GM19438 (cell line): ENCODE measurements at regions not wholly inside any gene's neighbourhood (a gene's known extent, or its start where the extent isn't known, plus 50 kb on each side); places are given as distances from the start of the nearest gene placed in this dataset.
"Not testable (repeated sequence)": the region's sequence is repeated elsewhere in the genome, so short reads cannot be mapped to it uniquely, and the experiment has no call there.

Experiments
- ATAC-seq: cut with Tn5 transposase; IDR thresholded peaks from one replicate; pipeline ENCODE4 v1.9.1; 2021; ENCODE audit warnings: low read depth; ENCODE audit not compliant: unreplicated experiment

DNA sequence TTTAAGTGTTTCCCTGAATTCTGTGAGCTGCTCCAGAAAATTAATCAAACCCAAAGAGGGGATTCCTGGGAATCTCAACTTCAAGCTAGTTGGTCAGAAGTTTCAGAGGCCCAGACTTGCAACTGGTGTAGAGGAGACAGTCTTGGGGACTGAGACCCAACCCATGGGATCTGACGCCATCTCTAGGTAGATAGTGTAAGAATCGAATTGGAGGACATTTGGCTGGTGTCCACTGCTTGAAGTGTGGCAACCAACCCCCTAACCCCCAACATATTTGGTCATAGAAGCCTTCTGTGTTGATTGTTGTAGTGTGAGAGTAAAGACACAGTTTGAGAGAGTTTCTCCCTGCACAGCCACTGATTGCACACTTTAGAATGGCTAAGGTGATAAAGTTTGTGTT, 103.5 kb upstream of the CARMIL1 start:
- no peak for ATAC-seq

DNA sequence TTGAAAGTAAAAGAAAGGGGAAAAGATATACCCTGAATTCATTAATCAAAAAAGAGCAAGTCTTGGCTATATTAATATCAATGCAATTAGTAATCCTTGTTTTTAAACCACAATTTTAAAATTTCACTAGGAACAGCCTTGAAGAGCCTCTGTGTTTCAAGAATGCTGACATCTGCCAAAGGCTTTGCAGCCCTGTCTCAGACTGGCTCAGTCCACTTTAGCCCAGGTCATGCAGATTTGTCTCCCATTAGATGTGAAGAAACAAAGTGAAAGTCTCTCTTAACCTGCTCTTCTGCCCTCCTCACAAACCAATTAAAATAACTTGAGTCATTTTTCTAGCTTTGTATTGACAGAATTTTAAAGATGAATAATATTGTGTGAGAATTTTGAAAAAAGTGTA, 102.7 kb upstream of the CARMIL1 start:
- no peak for ATAC-seq

DNA sequence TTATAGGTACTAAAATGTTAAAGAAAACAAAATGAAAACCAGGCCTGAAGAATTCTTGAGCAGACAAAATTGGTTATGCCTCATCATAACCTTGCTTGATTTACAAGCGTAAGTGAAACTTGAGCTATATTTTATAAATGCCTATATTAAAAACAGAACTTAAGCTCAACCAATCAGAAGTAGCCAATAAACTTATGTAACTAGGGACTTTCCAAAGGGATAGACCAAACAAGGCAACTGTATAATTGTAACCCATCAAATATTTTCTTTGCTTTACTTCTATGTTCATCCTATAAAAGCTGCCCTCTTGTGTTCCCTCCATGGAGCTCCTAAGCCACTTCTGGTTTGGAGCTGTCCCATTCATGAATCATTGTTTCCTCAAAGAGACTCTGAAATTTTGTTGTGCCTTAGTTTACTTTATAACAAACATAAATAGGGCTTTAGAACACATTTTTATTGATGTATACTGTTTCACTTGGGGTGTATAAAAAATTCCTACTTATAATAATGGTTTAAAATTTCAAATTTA, 101.6 kb upstream of the CARMIL1 start:
- ATAC-seq: no peak

DNA sequence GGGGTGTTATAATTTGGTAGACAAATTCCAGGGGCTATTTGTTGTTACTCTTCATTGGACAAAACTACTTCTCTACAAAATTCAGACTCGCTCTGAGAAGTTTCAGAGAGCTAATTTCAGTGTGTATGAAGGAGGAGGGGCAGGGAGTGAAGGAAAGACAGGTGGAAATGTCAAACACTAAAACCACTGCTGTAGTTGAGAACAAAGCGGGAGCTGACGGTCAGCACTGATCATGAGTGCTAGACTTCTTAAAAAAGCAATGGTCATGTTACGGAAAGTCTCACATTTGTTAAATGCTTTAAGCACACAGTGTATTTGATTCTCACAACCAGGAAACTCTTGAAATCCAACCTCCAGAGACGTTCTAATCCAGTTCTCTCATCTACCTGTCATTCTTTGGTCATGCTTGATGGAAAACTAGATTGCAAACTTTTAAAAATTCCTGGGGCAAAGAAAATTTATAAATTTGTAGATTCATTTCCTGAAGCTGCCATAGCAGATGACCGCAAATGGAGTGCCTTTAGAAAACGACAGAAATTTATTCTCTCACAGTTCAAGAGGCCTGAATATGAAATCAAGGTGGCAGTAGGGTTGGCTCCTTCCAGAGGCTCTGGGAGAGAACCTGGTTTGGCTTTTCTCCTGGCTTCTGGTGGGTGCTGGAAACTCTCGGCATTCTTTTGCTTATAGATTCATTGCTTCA, 100.7 kb upstream of the CARMIL1 start:
- no peak for ATAC-seq

DNA sequence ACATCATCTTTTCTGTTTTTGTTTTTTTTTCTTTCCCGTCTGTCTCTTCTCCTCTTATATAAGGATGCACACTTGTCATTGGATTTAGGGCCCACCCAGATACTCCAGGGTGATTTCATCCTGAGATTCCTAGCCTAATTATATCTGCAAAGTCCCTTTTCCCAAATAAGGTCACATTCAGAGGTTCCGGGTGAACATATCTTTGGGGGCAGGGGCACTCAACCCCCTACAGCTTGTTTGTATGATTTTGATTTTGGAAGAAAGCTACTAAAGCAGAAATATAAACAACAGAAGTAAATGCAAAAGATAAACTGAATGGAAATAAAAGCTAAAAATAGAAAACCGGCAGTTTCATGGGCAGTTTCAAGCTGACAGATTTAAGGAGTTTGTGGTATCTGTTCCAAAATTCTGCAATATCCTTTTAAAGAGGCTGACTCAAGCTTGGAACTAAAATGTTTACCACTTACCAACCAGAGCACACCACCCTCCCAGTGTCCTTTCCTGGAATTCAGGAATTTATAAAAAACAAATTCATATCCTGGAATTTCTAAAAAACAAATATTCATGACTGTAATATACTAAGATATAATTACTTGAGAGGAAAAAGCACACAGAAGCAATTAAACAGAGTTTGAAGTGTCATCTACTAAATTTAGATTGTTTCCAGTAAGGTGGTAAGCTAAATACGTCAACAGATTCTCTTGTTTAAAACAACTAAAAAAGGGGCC, 100.0 kb upstream of the CARMIL1 start:
- ATAC-seq: no peak

DNA sequence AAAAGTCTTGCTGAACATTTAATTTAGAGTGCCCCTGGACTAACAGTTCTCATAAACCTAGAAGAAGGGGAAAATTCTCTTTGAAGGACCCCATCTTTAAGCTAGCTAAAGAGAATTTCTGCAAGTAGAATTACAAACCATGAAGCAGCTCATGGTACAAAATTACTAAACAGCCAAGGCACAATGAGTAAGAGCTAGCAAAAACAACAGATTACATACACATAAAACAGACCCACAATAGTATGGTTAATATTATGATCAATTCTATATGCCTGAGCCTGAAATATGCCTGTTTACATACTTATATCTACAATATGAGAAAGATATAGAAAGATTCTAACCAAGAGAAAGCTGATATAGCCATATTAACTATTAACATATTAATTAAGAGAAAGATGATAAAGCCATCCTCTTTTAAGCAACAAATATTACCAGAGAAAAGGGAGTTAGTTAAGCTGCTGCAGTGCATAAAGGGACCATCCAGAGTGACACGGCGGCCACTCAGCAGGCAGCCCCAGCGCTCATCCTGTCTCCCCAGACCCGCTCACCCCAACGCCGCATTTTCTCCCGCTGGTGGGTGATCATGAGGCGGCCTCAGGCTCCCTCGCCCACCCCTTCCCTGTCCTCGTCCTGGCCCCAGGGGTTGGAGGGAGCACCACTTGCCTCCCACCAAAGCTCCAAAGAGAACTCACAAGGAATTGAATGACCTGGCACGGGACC, 98.4 kb upstream of the CARMIL1 start:
- ATAC-seq: no peak

DNA sequence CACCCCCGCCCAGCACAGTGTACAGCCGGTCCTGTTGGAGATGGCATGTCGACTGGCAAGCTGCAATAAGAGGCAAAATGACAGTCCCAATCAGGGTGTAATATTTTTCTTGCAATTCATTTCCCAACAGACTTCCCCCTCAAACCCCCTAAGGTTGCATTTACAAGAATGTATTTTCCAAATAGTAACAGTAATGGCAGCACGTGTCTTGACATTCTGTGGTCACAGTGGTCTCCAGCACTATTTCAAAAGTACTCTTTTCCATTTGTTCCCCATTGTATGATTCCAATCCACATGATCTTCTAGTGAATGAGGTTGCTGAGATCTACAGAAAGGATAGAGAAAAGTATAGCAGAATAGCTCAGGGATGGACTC, 97.8 kb upstream of the CARMIL1 start:
- no peak for ATAC-seq

DNA sequence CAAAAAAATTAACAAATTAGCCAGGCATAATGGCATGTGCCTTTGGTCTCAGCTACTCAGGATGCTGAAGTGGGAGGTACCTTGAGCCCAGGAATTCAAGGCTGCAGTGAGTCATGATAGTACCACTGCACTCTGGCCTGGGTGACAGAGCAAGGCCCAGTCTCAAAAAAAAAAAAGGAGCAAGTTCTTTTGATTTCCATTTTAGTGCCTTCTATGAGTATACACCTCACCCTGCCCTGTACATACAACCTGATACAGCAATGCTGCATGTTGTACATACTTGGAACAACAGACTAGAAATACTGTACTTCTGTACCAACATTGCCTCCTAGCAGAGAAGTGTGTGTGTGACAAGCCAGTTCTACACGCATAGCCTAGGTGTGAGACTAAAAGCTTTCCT, 97.3 kb upstream of the CARMIL1 start:
- no peak for ATAC-seq

DNA sequence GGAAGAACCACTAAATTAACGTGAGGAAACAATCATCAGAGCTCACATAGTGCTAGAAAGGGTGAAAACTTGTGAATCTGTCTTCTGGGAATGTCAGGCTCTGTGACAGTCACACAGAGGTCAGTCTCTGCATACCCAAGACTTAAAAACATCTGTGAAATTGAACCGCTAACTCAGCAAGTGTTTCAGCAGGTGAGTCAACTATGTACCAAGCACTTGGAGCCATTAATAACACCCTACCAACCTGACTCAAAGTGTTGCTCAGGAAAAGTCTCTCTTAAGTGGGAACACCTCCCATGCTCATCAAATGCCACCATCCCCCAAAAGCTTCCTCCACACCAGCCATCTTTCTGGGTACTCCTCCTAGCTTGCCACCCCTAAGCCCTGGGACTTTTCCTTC, 92.3 kb upstream of the CARMIL1 start:
- ATAC-seq: no peak

DNA sequence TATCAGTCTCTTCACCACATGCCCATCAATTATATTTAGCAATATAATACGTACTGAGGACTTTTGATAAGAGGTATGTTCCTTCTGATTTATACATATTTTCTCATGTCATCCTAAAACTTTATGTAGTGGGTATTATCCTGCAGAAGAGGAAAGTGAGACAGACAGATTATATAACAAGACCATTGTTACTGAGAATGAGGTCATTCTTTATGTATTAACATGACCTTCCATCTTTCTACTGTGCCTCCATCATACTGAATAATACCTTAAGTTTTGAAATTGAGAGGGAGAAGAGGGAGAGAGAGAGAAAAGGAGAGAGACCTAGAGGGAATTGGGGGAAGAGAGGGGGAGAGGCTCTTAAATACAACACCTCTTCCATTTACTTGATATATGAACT, 90.9 kb upstream of the CARMIL1 start:
- ATAC-seq: no peak

DNA sequence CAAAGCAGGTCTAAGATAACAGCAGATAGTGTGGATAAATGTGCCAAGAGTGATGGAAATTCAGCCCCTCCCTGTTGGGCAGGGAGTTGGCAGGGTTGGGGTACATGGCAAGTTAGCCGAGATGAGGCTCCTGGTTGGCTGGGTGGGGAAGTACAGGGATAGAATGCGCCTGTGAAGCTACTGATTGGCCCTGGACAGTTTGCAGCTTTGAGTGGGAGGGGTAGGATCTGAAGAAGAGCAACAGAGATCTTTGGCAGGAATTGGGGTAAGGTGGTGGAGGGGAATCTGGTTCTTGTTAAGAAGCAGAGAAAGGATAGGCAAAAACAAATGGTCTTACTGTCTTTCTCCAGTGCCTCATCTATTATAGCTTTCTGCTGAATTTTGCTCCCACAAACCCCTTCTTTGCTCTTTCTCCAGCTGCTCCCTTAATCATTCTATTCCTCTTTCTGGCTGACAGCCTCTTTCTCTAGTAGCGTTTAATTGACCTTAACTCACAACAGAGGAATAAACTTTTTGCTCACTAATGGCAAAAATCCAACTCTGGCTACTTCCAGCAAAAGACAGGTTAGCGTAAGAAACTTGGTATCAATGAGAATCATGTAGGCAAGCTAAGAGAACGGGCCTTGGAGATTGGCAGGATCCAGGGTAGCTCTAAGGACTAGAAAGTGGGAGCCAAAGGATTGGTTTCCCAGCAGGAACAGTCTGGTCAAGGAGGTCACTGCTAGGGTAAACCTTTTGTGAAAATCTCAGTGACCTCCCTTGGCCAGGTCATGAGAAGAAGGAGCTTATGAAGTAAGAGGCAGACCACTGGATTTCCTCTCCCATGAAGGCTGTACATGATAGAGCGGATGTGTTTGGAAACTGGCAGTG, 86.3 kb upstream of the CARMIL1 start:
- ATAC-seq: no peak

DNA sequence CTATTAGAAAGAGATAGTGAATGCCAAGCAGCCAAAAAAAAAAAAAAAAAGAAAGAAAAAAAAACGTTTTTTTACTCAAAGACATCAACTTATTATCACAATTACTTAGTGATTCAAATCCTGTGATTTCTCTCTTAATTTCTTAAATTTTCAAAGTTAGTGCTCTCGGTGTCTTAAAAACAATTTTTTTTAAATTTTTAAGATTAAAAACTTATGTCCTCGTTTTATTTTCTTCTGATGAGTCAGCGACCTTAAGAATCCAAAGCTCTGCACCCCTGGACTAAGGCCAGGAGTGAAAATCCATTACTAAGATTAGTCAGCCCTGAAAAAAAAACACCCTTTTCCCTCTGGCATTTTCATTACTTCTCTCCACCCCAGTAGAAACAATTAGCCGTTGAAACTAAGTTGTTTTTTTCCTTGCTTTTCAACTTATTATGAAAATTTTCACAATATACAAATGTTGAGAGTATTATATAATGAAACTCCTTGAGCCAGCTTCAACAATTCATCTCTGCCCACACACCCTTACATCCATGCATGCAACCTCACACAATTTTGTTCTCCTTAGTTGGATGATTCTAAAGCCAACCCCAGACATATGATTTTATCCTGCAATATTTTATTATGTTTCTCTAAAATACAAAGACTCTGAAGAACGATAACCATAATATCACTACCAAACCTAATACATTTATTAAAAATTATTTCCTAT, 85.6 kb upstream of the CARMIL1 start:
- no peak for ATAC-seq

DNA sequence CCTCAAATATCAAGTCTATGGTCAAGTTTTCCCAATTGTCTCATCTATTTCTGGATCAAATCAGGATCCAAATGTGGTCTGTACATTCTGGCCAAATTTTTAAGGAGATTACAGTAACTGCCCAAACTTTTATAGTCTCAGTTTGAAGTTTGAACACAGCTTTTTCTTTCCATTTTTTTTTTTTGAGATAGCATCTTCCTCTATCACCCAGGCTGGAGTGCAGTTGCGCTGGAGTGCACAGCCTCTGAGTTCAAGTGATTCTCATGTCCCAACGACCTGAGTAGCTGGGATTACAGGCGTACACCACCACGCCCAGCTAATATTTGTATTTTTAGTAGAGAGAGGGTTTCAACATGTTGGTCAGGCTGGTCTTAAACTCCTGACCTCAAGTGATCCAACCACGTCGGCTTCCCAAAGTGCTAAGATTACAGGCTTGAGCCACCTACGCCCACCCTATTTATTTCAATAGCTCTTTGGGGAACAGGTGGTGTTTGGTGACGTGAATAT, 84.9 kb upstream of the CARMIL1 start:
- no peak for ATAC-seq

DNA sequence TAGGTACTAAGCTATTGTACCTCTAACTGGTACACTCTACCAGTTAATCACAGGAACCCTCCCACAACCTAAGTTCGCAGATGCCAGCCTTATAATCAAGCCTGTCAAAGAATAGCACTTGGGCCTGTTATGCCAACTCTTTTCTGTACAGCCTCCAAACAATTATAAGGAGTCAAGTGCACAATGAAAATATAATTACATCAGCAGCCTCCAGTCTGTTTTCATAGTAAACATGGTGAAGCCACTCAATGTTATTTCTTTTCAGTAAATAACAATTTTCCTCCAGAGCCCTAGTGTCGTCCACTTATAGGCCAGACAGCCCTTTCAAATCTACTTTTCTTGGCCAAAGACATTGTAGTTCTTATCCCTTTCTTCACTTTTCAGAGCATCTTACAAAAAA, 82.7 kb upstream of the CARMIL1 start:
- no peak for ATAC-seq

DNA sequence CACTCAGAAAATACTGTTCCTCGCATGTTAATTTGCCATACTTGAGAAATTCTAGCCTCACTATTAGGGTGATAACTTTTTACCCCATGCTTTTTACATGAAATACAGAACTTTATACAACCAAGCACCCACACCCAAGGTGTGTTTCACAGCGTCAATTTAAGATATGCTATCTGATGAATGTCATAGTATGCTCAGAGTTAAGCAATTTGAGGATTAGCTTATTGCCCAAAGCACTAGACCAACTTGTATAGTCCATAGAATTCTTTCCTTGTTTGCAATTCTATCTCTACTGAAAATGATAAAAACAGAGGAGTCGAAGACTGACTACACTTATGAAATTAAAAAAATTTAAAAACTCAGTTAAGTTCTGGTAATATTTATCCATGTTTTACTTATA, 82.1 kb upstream of the CARMIL1 start:
- ATAC-seq: no peak

DNA sequence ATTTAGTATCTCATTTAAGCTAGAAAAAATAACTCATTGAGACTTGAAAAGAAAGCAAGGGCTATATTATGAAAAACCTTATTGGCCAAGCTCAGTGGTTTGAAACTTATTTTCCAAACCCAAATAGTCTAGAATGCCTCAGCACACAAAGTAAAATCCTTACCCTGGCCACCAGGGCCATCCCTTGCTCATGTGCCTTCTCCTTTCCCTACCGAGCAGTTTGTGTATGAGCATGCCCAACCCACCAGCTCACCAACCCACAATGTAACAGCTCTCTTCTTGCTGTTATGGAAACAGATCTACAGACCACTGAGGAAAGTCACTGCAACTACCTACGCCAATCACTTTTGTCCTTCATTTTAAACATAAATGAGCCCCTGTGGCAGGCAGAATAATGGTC, 79.6 kb upstream of the CARMIL1 start:
- no peak for ATAC-seq

DNA sequence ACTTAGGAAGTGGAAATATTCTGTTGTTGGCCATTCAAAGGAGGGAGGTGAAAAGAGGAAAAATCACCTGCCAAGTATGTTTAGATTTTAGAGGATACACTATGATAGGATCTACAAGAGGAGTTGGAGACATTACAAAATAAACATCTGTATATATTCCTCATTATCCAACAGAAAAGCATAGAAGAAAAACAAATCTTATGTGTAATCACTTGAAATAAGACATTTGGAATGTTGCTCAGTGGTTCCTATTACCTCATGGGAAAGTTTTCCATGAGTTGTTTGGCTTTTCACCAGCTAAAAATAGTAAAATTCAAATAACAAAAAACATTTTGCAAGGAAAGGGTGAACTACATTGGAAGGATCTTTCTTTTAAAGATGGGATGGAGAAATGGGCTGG, 76.7 kb upstream of the CARMIL1 start:
- ATAC-seq: no peak

DNA sequence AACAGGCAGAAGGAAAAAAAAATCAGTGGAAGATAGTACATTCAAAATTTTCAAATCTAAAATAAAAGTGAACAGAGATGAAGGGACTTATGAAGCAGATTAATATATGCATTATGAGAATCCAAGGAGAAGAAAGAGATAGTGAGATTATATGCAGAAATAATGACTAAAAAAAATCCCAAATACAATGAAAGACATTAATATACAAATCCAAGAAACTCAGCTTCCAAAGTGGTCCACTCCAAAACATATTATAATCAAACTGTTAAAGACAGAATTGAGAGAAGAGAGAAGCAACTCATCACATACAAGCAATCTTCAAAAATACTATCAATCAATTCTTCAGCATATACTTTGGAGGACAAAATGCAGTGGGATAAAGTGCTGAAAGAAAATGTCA, 73.5 kb upstream of the CARMIL1 start:
- ATAC-seq: no peak

DNA sequence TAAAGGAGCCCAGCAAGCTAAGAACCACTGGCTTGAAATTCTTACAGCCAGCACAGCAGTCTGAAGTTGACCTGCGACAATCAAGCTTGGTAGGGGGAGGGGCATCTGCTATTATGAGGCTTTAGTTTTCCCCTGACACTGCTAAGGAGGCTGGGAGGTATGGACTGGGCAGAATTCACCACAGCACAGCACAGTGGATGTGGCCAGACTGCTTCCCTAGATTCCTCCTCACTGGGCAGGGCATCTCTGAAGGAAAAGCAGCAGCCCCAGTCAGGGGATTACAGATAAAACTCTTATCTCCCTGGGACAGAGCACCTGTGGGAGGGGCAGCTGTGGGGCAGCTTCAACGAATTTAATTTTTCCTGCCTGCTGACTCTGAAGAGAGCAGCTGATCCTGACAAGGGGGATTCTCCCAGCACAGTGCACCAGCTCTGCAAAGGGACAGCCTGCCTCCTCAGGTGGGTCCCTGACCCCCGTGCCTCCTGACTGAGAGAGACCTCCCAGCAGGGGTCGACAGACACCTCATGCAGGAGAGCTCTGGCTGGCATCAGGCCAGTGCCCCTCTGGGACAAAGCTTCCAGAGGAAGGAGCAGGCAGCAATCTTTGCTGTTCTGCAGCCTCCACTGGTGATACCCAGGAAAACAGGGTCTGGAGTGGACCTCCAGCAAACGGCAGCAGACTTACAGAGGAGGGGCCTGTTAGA, 71.6 kb upstream of the CARMIL1 start:
- not testable (repeated sequence) for ATAC-seq
